HCT116 (cell line): ENCODE measurements at regions not wholly inside any gene's neighbourhood (a gene's known extent, or its start where the extent isn't known, plus 50 kb on each side); places are given as distances from the start of the nearest gene placed in this dataset.

Experiments
- ATAC-seq: fragments of 200-7000 bp; cut with Tn5 transposase; 2 replicates; pipeline ENCODE4 v1.9.1; 2020; ENCODE audit warnings: mild to moderate bottlenecking, moderate library complexity
- BruUV-seq: library from RNA; stranded (reverse); fragments of 400-500 nt; replicated peaks from 2 replicates; lab custom pipeline; 2021; lab: Mats Ljungman, UMichigan
- CTCF ChIA-PET: fragments of 300-600 bp; sonication (Branson Sonifier 250); formaldehyde crosslinking; loops from one replicate; lab custom pipeline; 2021; ENCODE audit warnings: antibody characterized with exemption; lab: Charles Lee
- POLR2A ChIA-PET: fragments of 300-600, 350-600 bp; sonication (Branson Sonifier 250); formaldehyde crosslinking; loops from one replicate; lab custom pipeline; 2021; ENCODE audit warnings: antibody characterized with exemption; lab: Charles Lee
- RAD21 ChIA-PET, 2 experiments: fragments of 300-600 bp; sonication (Branson Sonifier 250); formaldehyde crosslinking; loops; one replicate each; lab custom pipeline; 2023; ENCODE audit warnings: low total read pairs in 2 of 2; ENCODE audit not compliant: uncharacterized antibody in 2 of 2, unreplicated experiment in 2 of 2, low non-redundant PET in 1 of 2; lab: Charles Lee
- DNase-seq: peaks from one replicate; pipeline ENCODE4 v3.0.0-alpha.2; 2010; ENCODE audit warnings: low read depth, low spot score
- H2AFZ ChIP-seq: fragments of 200-600 bp; shearing (Covaris generic), sonication (generic); 2 replicates; pipeline ENCODE4 v1.6.1; 2017; ENCODE audit warnings: low read depth, mixed run types, mixed read lengths, antibody characterized with exemption, low read length; ENCODE audit not compliant: poor library complexity, severe bottlenecking
- H3K27ac ChIP-seq: 2 replicates; pipeline ENCODE4 v1.5.1; 2012; ENCODE audit warnings: low read depth, low read length
- H3K27me3 ChIP-seq: fragments of 200-600 bp; sonication (generic); 2 replicates; pipeline ENCODE4 v1.6.1; 2016; ENCODE audit warnings: mixed run types, low read length, mixed read lengths; ENCODE audit not compliant: insufficient read depth
- H3K36me3 ChIP-seq, 2 experiments: fragments of 200-500 bp in 1 of 2; fragments of 200-600 bp in 1 of 2; sonication (Bioruptor generic) in 1 of 2; sonication (generic) in 1 of 2; 2 replicates each; pipeline versions ENCODE4 v1.5.1 to v1.6.1; 2014 to 2016; ENCODE audit warnings: low read length in 2 of 2, inconsistent platforms in 1 of 2, mixed read lengths in 1 of 2, mixed run types in 1 of 2; ENCODE audit not compliant: insufficient read depth in 2 of 2, control insufficient read depth in 1 of 2
- H3K4me1 ChIP-seq, 2 experiments: fragments of 200-600 bp in 1 of 2; sonication (generic) in 1 of 2; 2 replicates each; pipeline versions ENCODE4 v1.5.1 to v1.6.1; 2012 to 2017; ENCODE audit warnings: low read length in 2 of 2, inconsistent platforms in 1 of 2, mild to moderate bottlenecking in 1 of 2, mixed read lengths in 1 of 2, mixed run types in 1 of 2, moderate library complexity in 1 of 2; ENCODE audit not compliant: insufficient read depth in 2 of 2, control insufficient read depth in 1 of 2
- H3K4me2 ChIP-seq: fragments of 200-600 bp; sonication (generic); 2 replicates; pipeline ENCODE4 v1.6.1; 2017; ENCODE audit warnings: mixed run types, low read length, mixed read lengths
- H3K4me3 ChIP-seq, 2 experiments: fragments of 200-600 bp in 1 of 2; sonication (generic) in 1 of 2; replicated peaks in 1 of 2; 2 replicates each; pipeline ENCODE4 v1.5.1; 2011 to 2016; ENCODE audit warnings: low read length in 2 of 2, control low read depth in 1 of 2, low read depth in 1 of 2, mild to moderate bottlenecking in 1 of 2, mixed read lengths in 1 of 2, mixed run types in 1 of 2
- H3K79me2 ChIP-seq: fragments of 200-600 bp; sonication (generic); 2 replicates; pipeline ENCODE4 v1.6.1; 2017; ENCODE audit warnings: mild to moderate bottlenecking, mixed run types, low read length, moderate library complexity, mixed read lengths; ENCODE audit not compliant: insufficient read depth
- H3K9ac ChIP-seq: fragments of 200-600 bp; sonication (generic); 2 replicates; pipeline ENCODE4 v1.6.1; 2016; ENCODE audit warnings: low read length, mixed read lengths
- H3K9me2 ChIP-seq: fragments of 200-600 bp; sonication (generic), shearing (Covaris generic); 2 replicates; pipeline ENCODE4 v1.6.1; 2017; ENCODE audit warnings: mixed run types, mild to moderate bottlenecking, moderate library complexity; ENCODE audit not compliant: insufficient read depth
- H3K9me3 ChIP-seq, 2 experiments: fragments of 200-500 bp in 1 of 2; fragments of 200-600 bp in 1 of 2; sonication (Bioruptor generic) in 1 of 2; sonication (generic) in 1 of 2; 2 replicates each; pipeline ENCODE4 v1.6.1; 2014 to 2017; ENCODE audit warnings: low read length in 2 of 2, mixed read lengths in 2 of 2, inconsistent platforms in 1 of 2, low read depth in 1 of 2, mild to moderate bottlenecking in 1 of 2, mixed run types in 1 of 2, moderate library complexity in 1 of 2; ENCODE audit not compliant: control insufficient read depth in 1 of 2, insufficient read depth in 1 of 2
- H4K20me1 ChIP-seq: fragments of 200-600 bp; sonication (generic), shearing (Covaris generic); 2 replicates; pipeline ENCODE4 v1.6.1; 2017; ENCODE audit warnings: mixed run types, mild to moderate bottlenecking, moderate library complexity; ENCODE audit not compliant: insufficient read depth
- CTCF ChIP-seq, 3 experiments: fragments of 200-600 bp in 1 of 3; sonication (generic) in 1 of 3; IDR thresholded peaks in 2 of 3; conservative IDR thresholded peaks in 1 of 3; 2 replicates each; pipeline ENCODE4 v1.5.1; 2012 to 2017; ENCODE audit warnings: low read depth in 2 of 3, low read length in 2 of 3, antibody characterized with exemption in 1 of 3, borderline replicate concordance in 1 of 3, control low read depth in 1 of 3, mild to moderate bottlenecking in 1 of 3, mixed read lengths in 1 of 3, mixed run types in 1 of 3, moderate library complexity in 1 of 3; ENCODE audit not compliant: insufficient read depth in 1 of 3
- EZH2phosphoT487 ChIP-seq: fragments of 200-600 bp; IDR thresholded peaks from 2 replicates; pipeline ENCODE4 v1.6.1; 2018; ENCODE audit warnings: antibody characterized with exemption, borderline replicate concordance
- FOSL1 ChIP-seq: IDR thresholded peaks from 2 replicates; pipeline ENCODE4 v1.6.1; 2012; ENCODE audit warnings: low read depth
- RAD21 ChIP-seq: IDR thresholded peaks from 2 replicates; pipeline ENCODE4 v1.6.1; 2012; ENCODE audit warnings: low read depth, mild to moderate bottlenecking
- SIN3A ChIP-seq: IDR thresholded peaks from 2 replicates; pipeline ENCODE4 v1.6.1; 2012; ENCODE audit warnings: low read depth
- ZFX ChIP-seq: fragments of 450-650 bp; IDR thresholded peaks from 2 replicates; pipeline ENCODE4 v1.6.1; 2017
- ZNF274 ChIP-seq: fragments of 200-500 bp; sonication (Bioruptor generic); IDR thresholded peaks from 2 replicates; pipeline ENCODE4 v1.6.1; 2014; ENCODE audit warnings: mild to moderate bottlenecking, low read depth, low read length, inconsistent platforms
- intact Hi-C: fragments of 100-400 bp; cut with micrococcal nuclease; formaldehyde crosslinking; loops from 2 replicates; pipeline ENCODE4 v1.10.0; 2022
- TF ChIP-seq, protein P1 (sequence below): IDR thresholded peaks from 2 replicates; pipeline ENCODE4 v1.6.1; 2011; ENCODE audit warnings: mild to moderate bottlenecking, low read length, moderate library complexity; ENCODE audit not compliant: insufficient replicate concordance; ENCODE audit errors: extremely low read depth

DNA sequence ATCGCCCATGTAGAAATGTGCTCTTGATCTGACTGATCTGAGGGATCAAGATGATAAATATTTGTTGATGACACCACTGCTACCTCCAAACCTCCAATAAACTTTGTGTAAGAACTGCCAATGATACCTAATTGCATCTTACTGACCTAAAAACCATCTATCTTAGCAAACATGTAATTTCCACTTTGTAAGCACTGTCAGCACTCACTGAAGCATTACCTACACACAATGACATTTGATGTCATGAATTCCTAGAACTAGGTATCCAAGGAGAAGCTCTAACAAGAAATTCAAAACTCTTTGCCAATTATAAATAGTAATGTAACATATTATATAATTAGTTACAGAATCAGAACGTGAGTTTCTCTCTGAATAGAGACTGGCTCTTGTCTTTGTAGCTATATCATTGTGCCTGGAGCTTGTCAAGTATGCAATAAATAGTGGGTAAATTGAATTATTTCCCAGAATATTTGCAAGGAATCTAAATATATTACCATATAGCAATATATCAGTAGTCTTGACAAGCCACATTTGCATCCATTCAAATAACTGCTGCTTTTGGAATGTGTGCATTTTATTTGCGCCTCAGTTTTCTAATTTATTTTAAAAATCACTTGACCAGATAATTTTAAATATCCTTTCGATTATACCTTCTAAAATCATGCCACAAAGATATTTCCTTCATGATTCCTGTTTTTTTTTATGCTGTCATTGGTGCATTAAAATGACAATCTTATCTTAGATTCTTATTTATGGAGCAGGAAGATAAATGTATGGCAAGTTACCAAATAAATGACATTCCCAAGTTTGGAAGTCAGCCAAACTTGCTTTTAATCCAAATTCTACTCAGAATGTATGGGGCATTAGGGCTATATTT is 232.3 kb upstream of the NEIL3 start:
- Histone ChIP-seq H3K4me3 (no peak overlapping the region), H3K27me3 (no peaks in the 10 kb centered on the region), H3K9ac (no peak overlapping the region), H3K4me1 (0 out of 4 replicates have a peak, but pooled peaks cover 0 to 3% of the 10 kb centered on the region in 2 experiments), H3K36me3 (no peaks in the 10 kb centered on the region)
- intact Hi-C loops: no loop called here
- no peak for DNase-seq
- CTCF ChIA-PET: no interaction called here
- TF ChIP-seq ZNF274 (no peak), RAD21 (no peak), ZFX (no peak), SIN3A (no peak)
- TF ChIP-seq, protein P1, sequence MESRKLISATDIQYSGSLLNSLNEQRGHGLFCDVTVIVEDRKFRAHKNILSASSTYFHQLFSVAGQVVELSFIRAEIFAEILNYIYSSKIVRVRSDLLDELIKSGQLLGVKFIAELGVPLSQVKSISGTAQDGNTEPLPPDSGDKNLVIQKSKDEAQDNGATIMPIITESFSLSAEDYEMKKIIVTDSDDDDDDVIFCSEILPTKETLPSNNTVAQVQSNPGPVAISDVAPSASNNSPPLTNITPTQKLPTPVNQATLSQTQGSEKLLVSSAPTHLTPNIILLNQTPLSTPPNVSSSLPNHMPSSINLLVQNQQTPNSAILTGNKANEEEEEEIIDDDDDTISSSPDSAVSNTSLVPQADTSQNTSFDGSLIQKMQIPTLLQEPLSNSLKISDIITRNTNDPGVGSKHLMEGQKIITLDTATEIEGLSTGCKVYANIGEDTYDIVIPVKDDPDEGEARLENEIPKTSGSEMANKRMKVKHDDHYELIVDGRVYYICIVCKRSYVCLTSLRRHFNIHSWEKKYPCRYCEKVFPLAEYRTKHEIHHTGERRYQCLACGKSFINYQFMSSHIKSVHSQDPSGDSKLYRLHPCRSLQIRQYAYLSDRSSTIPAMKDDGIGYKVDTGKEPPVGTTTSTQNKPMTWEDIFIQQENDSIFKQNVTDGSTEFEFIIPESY: no peak
- TF ChIP-seq, all 23 proteins: peak for 0
- ATAC-seq: no peak
- ChIA-PET RAD21 (no interaction called here), POLR2A (no interaction called here)
- H2AFZ ChIP-seq: no peak overlapping the region
- H3K9me3 ChIP-seq: no peaks in the 10 kb centered on the region
- no peaks in the 10 kb centered on the region for H3K9me2 ChIP-seq
- H4K20me1 ChIP-seq: no peaks in the 10 kb centered on the region
- no TSS peak for BruUV-seq
- no peaks in the 10 kb centered on the region for H3K79me2 ChIP-seq
- no peak overlapping the region for H3K27ac ChIP-seq
- no peak overlapping the region for H3K4me2 ChIP-seq

GRCh38 chr4:177079327-177079726 is 230.3 kb upstream of the NEIL3 start:
- intact Hi-C loops: no loop called here
- Histone ChIP-seq H2AFZ (peak overlapping the region; percentile 27), H3K9me2 (no peaks in the 10 kb centered on the region), H3K27me3 (no peaks in the 10 kb centered on the region), H3K36me3 (no peaks in the 10 kb centered on the region), H3K79me2 (no peaks in the 10 kb centered on the region), H3K9ac (no peak overlapping the region), H4K20me1 (no peaks in the 10 kb centered on the region), H3K9me3 (no peaks in the 10 kb centered on the region), H3K4me1 (0 out of 4 replicates have a peak, but pooled peaks cover 0 to 3% of the 10 kb centered on the region in 2 experiments), H3K27ac (no peak overlapping the region), H3K4me3 (no peak overlapping the region), H3K4me2 (no peak overlapping the region)
- RAD21 ChIA-PET: no interaction called here
- CTCF ChIA-PET: no interaction called here
- DNase-seq (no peak), ATAC-seq (peak; percentile 86)
- BruUV-seq: no TSS peak
- POLR2A ChIA-PET: no interaction called here
- TF ChIP-seq FOSL1: no peak
- TF ChIP-seq CTCF (IDR thresholded peaks at IDR 0.05 in 2 of 3, conservative IDR thresholded peaks at IDR 0.05 in 1 of 3; ENCODE audit: borderline replicate concordance in 1 of 3, insufficient read depth in 1 of 3, low read depth in 2 of 3, low read length in 2 of 3): peak in 2 of 3 experiments; percentile 12; a peak in 2 of 6 replicates
- no peak for TF ChIP-seq EZH2phosphoT487
